Trophoblast cell (in vitro differentiated cells and primary cell): ENCODE measurements at regions not wholly inside any gene's neighbourhood (a gene's known extent, or its start where the extent isn't known, plus 50 kb on each side); places are given as distances from the start of the nearest gene placed in this dataset.

Experiments used
- DNase-seq, 2 donors: peaks; one replicate each; pipeline ENCODE4 v3.0.0-alpha.2; 2016
- H2AFZ ChIP-seq: 2 replicates; pipeline ENCODE4 v1.6.1; 2013; ENCODE audit warnings: low read length, moderate library complexity, mild to moderate bottlenecking; ENCODE audit not compliant: insufficient read depth, poor library complexity
- H2AK5ac ChIP-seq: 2 replicates; pipeline ENCODE4 v1.6.1; 2013; ENCODE audit warnings: mild to moderate bottlenecking, low read length
- H2BK120ac ChIP-seq: 2 replicates; pipeline ENCODE4 v1.6.1; 2013; ENCODE audit warnings: low read length, mild to moderate bottlenecking, moderate library complexity; ENCODE audit not compliant: insufficient read depth, poor library complexity
- H2BK12ac ChIP-seq: 2 replicates; pipeline ENCODE4 v1.6.1; 2013; ENCODE audit warnings: mild to moderate bottlenecking, low read length, moderate library complexity
- H2BK5ac ChIP-seq: 2 replicates; pipeline ENCODE4 v1.6.1; 2013; ENCODE audit warnings: low read length, low read depth, moderate library complexity, mild to moderate bottlenecking; ENCODE audit not compliant: poor library complexity
- H3K14ac ChIP-seq: 2 replicates; pipeline ENCODE4 v1.6.1; 2013; ENCODE audit warnings: mild to moderate bottlenecking, low read length
- H3K18ac ChIP-seq: 2 replicates; pipeline ENCODE4 v1.6.1; 2013; ENCODE audit warnings: mild to moderate bottlenecking, low read length
- H3K23ac ChIP-seq: 2 replicates; pipeline ENCODE4 v1.6.1; 2013; ENCODE audit warnings: low read length
- H3K27ac ChIP-seq: 2 replicates; pipeline ENCODE4 v1.5.1; 2013; ENCODE audit warnings: low read depth, mild to moderate bottlenecking, inconsistent platforms, low read length, moderate library complexity
- H3K27me3 ChIP-seq: 2 replicates; pipeline ENCODE4 v1.6.1; 2013; ENCODE audit warnings: inconsistent platforms, mild to moderate bottlenecking, low read length, moderate library complexity; ENCODE audit not compliant: insufficient read depth
- H3K36me3 ChIP-seq, 2 experiments: 1 replicate in 1 of 2; 2 replicates in 1 of 2; pipeline ENCODE4 v1.6.1; 2013; ENCODE audit warnings: low read length in 2 of 2, mild to moderate bottlenecking in 2 of 2, moderate library complexity in 1 of 2; ENCODE audit not compliant: insufficient read depth in 2 of 2, control insufficient read depth in 1 of 2
- H3K4ac ChIP-seq: 2 replicates; pipeline ENCODE4 v1.6.1; 2013; ENCODE audit warnings: low read depth, mild to moderate bottlenecking, low read length, moderate library complexity
- H3K4me1 ChIP-seq, 2 experiments: 1 replicate in 1 of 2; 2 replicates in 1 of 2; pipeline ENCODE4 v1.6.1; 2013; ENCODE audit warnings: low read length in 2 of 2, mild to moderate bottlenecking in 2 of 2, moderate library complexity in 1 of 2; ENCODE audit not compliant: insufficient read depth in 2 of 2, control insufficient read depth in 1 of 2
- H3K4me2 ChIP-seq: 2 replicates; pipeline ENCODE4 v1.6.1; 2013; ENCODE audit warnings: inconsistent platforms, mild to moderate bottlenecking, low read length, moderate library complexity
- H3K4me3 ChIP-seq: 2 replicates; pipeline ENCODE4 v1.5.1; 2013; ENCODE audit warnings: mild to moderate bottlenecking, low read depth, low read length, inconsistent platforms
- H3K79me1 ChIP-seq: one replicate; pipeline ENCODE4 v1.6.1; 2013; ENCODE audit warnings: low read length
- H3K79me2 ChIP-seq: 2 replicates; pipeline ENCODE4 v1.6.1; 2013; ENCODE audit warnings: low read length, mild to moderate bottlenecking; ENCODE audit not compliant: control insufficient read depth, insufficient read depth, poor library complexity
- H3K9ac ChIP-seq: 2 replicates; pipeline ENCODE4 v1.6.1; 2013; ENCODE audit warnings: mild to moderate bottlenecking, low read length
- H3K9me3 ChIP-seq: 2 replicates; pipeline ENCODE4 v1.6.1; 2013; ENCODE audit warnings: low read depth, mild to moderate bottlenecking, control low read depth, inconsistent platforms, low read length; ENCODE audit not compliant: insufficient read depth
- H4K12ac ChIP-seq: 2 replicates; pipeline ENCODE4 v1.6.1; 2013; ENCODE audit warnings: low read depth, mild to moderate bottlenecking, low read length, moderate library complexity
- H4K8ac ChIP-seq: 2 replicates; pipeline ENCODE4 v1.6.1; 2013; ENCODE audit warnings: low read depth, mild to moderate bottlenecking, low read length, moderate library complexity
- H4K91ac ChIP-seq: one replicate; pipeline ENCODE4 v1.6.1; 2013; ENCODE audit warnings: low read depth, mild to moderate bottlenecking, low read length, moderate library complexity
- WGBS: extraction: QIAGEN DNeasy Blood & Tissue Kit; methylation state at CpG from one replicate; pipeline ENCODE4 v1.1.7; 2013; ENCODE audit warnings: missing lambda C conversion rate; ENCODE audit not compliant: insufficient read length, insufficient coverage; ENCODE audit errors: extremely low coverage; 5-methylcytosine and 5-hydroxymethylcytosine counted together

- Histone ChIP-seq H4K91ac (no peak overlapping the region), H3K4me2 (no peak overlapping the region), H3K27me3 (no peaks in the 10 kb centered on the region), H3K9me3 (peaks cover 2% of the 10 kb centered on the region), H3K9ac (no peak overlapping the region), H3K18ac (no peak overlapping the region), H3K79me1 (no peaks in the 10 kb centered on the region), H2BK5ac (no peak overlapping the region), H3K14ac (no peak overlapping the region), H4K8ac (no peak overlapping the region), H3K4me1 (no peaks in the 10 kb centered on the region), H2AFZ (no peak overlapping the region), H2BK120ac (no peak overlapping the region), H3K23ac (no peak overlapping the region), H3K79me2 (no peaks in the 10 kb centered on the region), H3K27ac (no peak overlapping the region), H2AK5ac (no peak overlapping the region), H3K4me3 (no peak overlapping the region), H4K12ac (no peak overlapping the region), H2BK12ac (no peak overlapping the region), H3K4ac (no peak overlapping the region), H3K36me3 (no peaks in the 10 kb centered on the region)
- no CpG with 5 or more reads among the region's 7 CpGs for WGBS
- DNase-seq = no peak
Measured at GRCh38 chr10:3016016-3016415, 51.3 kb upstream of the PFKP start.

- no CpG with 5 or more reads among the region's 9 CpGs for WGBS
- no peaks in the 10 kb centered on the region for H3K79me2 ChIP-seq
- H3K27me3 ChIP-seq = no peaks in the 10 kb centered on the region
- H3K4ac ChIP-seq = no peak overlapping the region
- no peak overlapping the region for H2AK5ac ChIP-seq
- H3K4me2 ChIP-seq = no peak overlapping the region
- H3K9ac ChIP-seq = no peak overlapping the region
- H4K8ac ChIP-seq = no peak overlapping the region
- H2BK120ac ChIP-seq = no peak overlapping the region
- H2BK12ac ChIP-seq = no peak overlapping the region
- no peak overlapping the region for H3K14ac ChIP-seq
- H3K79me1 ChIP-seq = no peaks in the 10 kb centered on the region
- H3K4me1 ChIP-seq = no peaks in the 10 kb centered on the region
- H3K23ac ChIP-seq = no peak overlapping the region
- H3K36me3 ChIP-seq = no peaks in the 10 kb centered on the region
- H2BK5ac ChIP-seq = no peak overlapping the region
- no peak overlapping the region for H3K27ac ChIP-seq
- no peak overlapping the region for H4K91ac ChIP-seq
- H3K18ac ChIP-seq = no peak overlapping the region
- no peak overlapping the region for H2AFZ ChIP-seq
- no peak for DNase-seq
- H3K4me3 ChIP-seq = no peak overlapping the region
- no peak overlapping the region for H4K12ac ChIP-seq
- no peaks in the 10 kb centered on the region for H3K9me3 ChIP-seq
Measured at GRCh38 chr10:3014968-3015367, 52.4 kb upstream of the PFKP start.

DNA sequence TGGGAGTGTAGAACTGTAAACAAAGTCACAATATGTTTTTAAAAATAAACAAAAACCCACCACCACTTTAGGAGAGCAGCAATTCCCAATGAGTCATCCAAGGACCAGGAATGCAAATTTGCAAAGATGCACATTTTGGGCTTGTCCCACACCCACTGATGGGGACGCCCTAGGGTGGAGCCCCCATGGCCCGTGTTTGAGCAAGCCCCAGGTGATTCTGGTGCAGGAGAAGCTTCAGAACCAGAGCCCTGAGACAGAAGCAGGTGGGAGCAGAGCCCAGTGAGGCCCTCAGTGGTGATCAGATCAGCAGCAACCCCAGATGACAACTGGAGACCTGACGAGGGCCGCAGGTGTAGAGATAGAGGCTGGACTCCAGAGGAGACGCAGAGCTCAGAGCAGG, 55.1 kb upstream of the PFKP start:
- Histone ChIP-seq H2AFZ (no peak overlapping the region), H3K18ac (no peak overlapping the region), H3K79me1 (no peaks in the 10 kb centered on the region), H3K4me3 (no peak overlapping the region), H2BK5ac (no peak overlapping the region), H3K4ac (no peak overlapping the region), H3K4me2 (no peak overlapping the region), H3K79me2 (no peaks in the 10 kb centered on the region), H3K4me1 (no peaks in the 10 kb centered on the region), H3K14ac (no peak overlapping the region), H3K9me3 (no peaks in the 10 kb centered on the region), H4K8ac (no peak overlapping the region), H2AK5ac (no peak overlapping the region), H3K9ac (no peak overlapping the region), H4K12ac (no peak overlapping the region), H3K23ac (no peak overlapping the region), H3K27me3 (no peaks in the 10 kb centered on the region), H2BK120ac (no peak overlapping the region), H4K91ac (no peak overlapping the region), H3K27ac (no peak overlapping the region), H2BK12ac (no peak overlapping the region), H3K36me3 (no peaks in the 10 kb centered on the region)
- WGBS = no CpG with 5 or more reads among the region's 5 CpGs
- DNase-seq = no peak

GRCh38 chr10:3010816-3011460, 56.4 kb upstream of the PFKP start:
- Histone ChIP-seq H3K18ac (no peak overlapping the region), H2AFZ (no peak overlapping the region), H2BK12ac (no peak overlapping the region), H3K14ac (no peak overlapping the region), H3K9me3 (no peaks in the 10 kb centered on the region), H4K12ac (no peak overlapping the region), H3K9ac (no peak overlapping the region), H3K4me3 (no peak overlapping the region), H3K36me3 (no peaks in the 10 kb centered on the region), H3K23ac (no peak overlapping the region), H2BK5ac (no peak overlapping the region), H3K79me1 (no peaks in the 10 kb centered on the region), H2BK120ac (no peak overlapping the region), H3K27ac (no peak overlapping the region), H3K4me2 (no peak overlapping the region), H4K8ac (no peak overlapping the region), H3K27me3 (no peaks in the 10 kb centered on the region), H3K4me1 (no peaks in the 10 kb centered on the region), H3K79me2 (no peaks in the 10 kb centered on the region), H3K4ac (no peak overlapping the region), H2AK5ac (no peak overlapping the region), H4K91ac (no peak overlapping the region)
- DNase-seq = no peak
- WGBS = no CpG with 5 or more reads among the region's 10 CpGs
